PC-3 (cell line): ENCODE measurements at regions not wholly inside any gene's neighbourhood (a gene's known extent, or its start where the extent isn't known, plus 50 kb on each side); places are given as distances from the start of the nearest gene placed in this dataset.

ENCODE experiments used
- ATAC-seq: fragments of 200-7000 bp; cut with Tn5 transposase; 2 replicates; pipeline ENCODE4 v1.9.1; 2020; ENCODE audit warnings: mild to moderate bottlenecking, moderate library complexity
- BruUV-seq: library from RNA; stranded (reverse); fragments of 400-500 nt; replicated peaks from 2 replicates; lab custom pipeline; 2021; lab: Mats Ljungman, UMichigan
- CTCF ChIA-PET: fragments of 300-600 bp; sonication (Branson Sonifier 250); formaldehyde crosslinking; loops from one replicate; lab custom pipeline; 2022; ENCODE audit warnings: antibody characterized with exemption; lab: Charles Lee
- POLR2A ChIA-PET: fragments of 300-600 bp; sonication (Branson Sonifier 250); formaldehyde crosslinking; loops from one replicate; lab custom pipeline; 2022; ENCODE audit warnings: antibody characterized with exemption; ENCODE audit not compliant: unreplicated experiment; lab: Charles Lee
- DNase-seq: peaks from one replicate; pipeline ENCODE4 v3.0.0-alpha.2; 2015
- H2AFZ ChIP-seq: fragments of 300-600 bp; sonication (generic); 2 replicates; pipeline ENCODE4 v1.6.0; 2016; ENCODE audit warnings: antibody characterized with exemption, low read length
- H3F3A ChIP-seq: fragments of 300-600 bp; sonication (generic); one replicate; pipeline ENCODE4 v1.6.0; 2017; ENCODE audit warnings: antibody characterized with exemption, low read length, control low read depth, mild to moderate bottlenecking; ENCODE audit not compliant: unreplicated experiment
- H3K27ac ChIP-seq: fragments of 300-600 bp; sonication (generic); 2 replicates; pipeline ENCODE4 v1.5.1; 2016; ENCODE audit warnings: mild to moderate bottlenecking, low read length
- H3K27me3 ChIP-seq: fragments of 300-600 bp; sonication (generic); 2 replicates; pipeline ENCODE4 v1.6.1; 2016; ENCODE audit warnings: low read length, mixed read lengths
- H3K36me3 ChIP-seq: fragments of 300-600 bp; sonication (generic); 2 replicates; pipeline ENCODE4 v1.6.1; 2016; ENCODE audit warnings: low read depth, mixed run types, low read length, mixed read lengths
- H3K4me1 ChIP-seq: fragments of 300-600 bp; sonication (generic); 2 replicates; pipeline ENCODE4 v1.5.1; 2016; ENCODE audit warnings: low read length; ENCODE audit not compliant: insufficient read depth
- H3K4me2 ChIP-seq: fragments of 300-600 bp; sonication (generic); 2 replicates; pipeline ENCODE4 v1.6.0; 2016; ENCODE audit warnings: low read length
- H3K4me3 ChIP-seq: fragments of 300-600 bp; sonication (generic); 2 replicates; pipeline ENCODE4 v1.5.1; 2016; ENCODE audit warnings: mild to moderate bottlenecking, low read length, mixed read lengths
- H3K79me2 ChIP-seq: fragments of 300-600 bp; sonication (generic); 2 replicates; pipeline ENCODE4 v1.6.1; 2017; ENCODE audit warnings: low read length, mixed read lengths
- H3K9ac ChIP-seq: fragments of 300-600 bp; sonication (generic); 2 replicates; pipeline ENCODE4 v1.6.0; 2016; ENCODE audit warnings: mild to moderate bottlenecking, low read length
- H3K9me2 ChIP-seq: fragments of 300-600 bp; sonication (generic); replicated peaks from 2 replicates; pipeline ENCODE4 v1.6.1; 2016; ENCODE audit warnings: mixed run types, low read length, mixed read lengths
- H3K9me3 ChIP-seq: fragments of 300-600 bp; sonication (generic); 2 replicates; pipeline ENCODE4 v1.6.1; 2016; ENCODE audit warnings: low read length, mixed read lengths
- H4K20me1 ChIP-seq: fragments of 300-600 bp; sonication (generic); 2 replicates; pipeline ENCODE4 v1.6.1; 2016; ENCODE audit warnings: low read length, mixed read lengths
- CTCF ChIP-seq: fragments of 300-600 bp; sonication (generic); conservative IDR thresholded peaks from 2 replicates; pipeline ENCODE4 v1.5.1; 2017; ENCODE audit warnings: antibody characterized with exemption, low read depth, mild to moderate bottlenecking, low read length
- EZH2 ChIP-seq: fragments of 300-600 bp; sonication (generic); IDR thresholded peaks from one replicate; pipeline ENCODE4 v1.6.1; 2017; ENCODE audit warnings: antibody characterized with exemption, mild to moderate bottlenecking, low read length; ENCODE audit not compliant: unreplicated experiment
- EZH2phosphoT487 ChIP-seq: fragments of 300-600 bp; sonication (generic); IDR thresholded peaks from 2 replicates; pipeline ENCODE4 v1.6.1; 2018; ENCODE audit warnings: mild to moderate bottlenecking, antibody characterized with exemption, low read length, borderline replicate concordance
- intact Hi-C: fragments of 100-400 bp; cut with micrococcal nuclease; formaldehyde crosslinking; loops from 2 replicates; pipeline ENCODE4 v1.9.0; 2023

GRCh38 chr3:77919244-77919643 lies 879.3 kb downstream of the ROBO2 start:
- POLR2A ChIA-PET, result no interaction called here
- no peaks in the 10 kb centered on the region for H3F3A ChIP-seq
- no TSS peak for BruUV-seq
- no peak overlapping the region for H3K4me2 ChIP-seq
- H2AFZ ChIP-seq, result no peak overlapping the region
- H3K27ac ChIP-seq, result no peak overlapping the region
- CTCF ChIA-PET, result no interaction called here
- no peak overlapping the region for H3K9ac ChIP-seq
- H3K79me2 ChIP-seq, result no peaks in the 10 kb centered on the region
- intact Hi-C loops, result no loop called here
- H3K4me3 ChIP-seq, result no peak overlapping the region
- no peak for ATAC-seq
- no peaks in the 10 kb centered on the region for H3K9me3 ChIP-seq
- no peak for DNase-seq
- H3K36me3 ChIP-seq, result no peaks in the 10 kb centered on the region
- TF ChIP-seq EZH2 (no peak), CTCF (no peak), EZH2phosphoT487 (no peak)
- H3K9me2 ChIP-seq, result no peaks in the 10 kb centered on the region
- no peaks in the 10 kb centered on the region for H3K4me1 ChIP-seq
- H4K20me1 ChIP-seq, result no peaks in the 10 kb centered on the region
- H3K27me3 ChIP-seq, result no peaks in the 10 kb centered on the region

- peaks cover 5% of the 10 kb centered on the region for H3F3A ChIP-seq
- peaks cover 24% of the 10 kb centered on the region for H3K4me1 ChIP-seq
- H3K9me2 ChIP-seq, result no peaks in the 10 kb centered on the region
- no peak overlapping the region for H3K4me3 ChIP-seq
- H3K27ac ChIP-seq, result no peak overlapping the region
- no peaks in the 10 kb centered on the region for H3K9me3 ChIP-seq
- H3K36me3 ChIP-seq, result no peaks in the 10 kb centered on the region
- no peak for ATAC-seq
- H2AFZ ChIP-seq, result no peak overlapping the region
- no peak overlapping the region for H3K4me2 ChIP-seq
- intact Hi-C loops, result no loop called here
- DNase-seq, result no peak
- H3K9ac ChIP-seq, result no peak overlapping the region
- H3K27me3 ChIP-seq, result no peaks in the 10 kb centered on the region
- BruUV-seq, result no TSS peak
- no peaks in the 10 kb centered on the region for H3K79me2 ChIP-seq
- TF ChIP-seq EZH2phosphoT487, result no peak
- no peak for TF ChIP-seq EZH2
- no peak for TF ChIP-seq CTCF
- CTCF ChIA-PET, result interaction anchor here (0.6 kb wide), 1 partner anchor 533 kb away, joined by 6 read pairs; no protein-coding TSS in a partner anchor
- no peaks in the 10 kb centered on the region for H4K20me1 ChIP-seq
- POLR2A ChIA-PET, result no interaction called here
Measured at GRCh38 chr3:77931255-77932009, 891.5 kb downstream of the ROBO2 start.

GRCh38 chr3:77932926-77933325 lies 893.0 kb downstream of the ROBO2 start:
- Histone ChIP-seq H3K79me2 (no peaks in the 10 kb centered on the region), H3K4me3 (no peak overlapping the region), H3K4me2 (no peak overlapping the region), H3K27me3 (no peaks in the 10 kb centered on the region), H3K9me3 (no peaks in the 10 kb centered on the region), H2AFZ (no peak overlapping the region), H3K27ac (no peak overlapping the region), H4K20me1 (no peaks in the 10 kb centered on the region), H3K9ac (no peak overlapping the region), H3F3A (peaks cover 5% of the 10 kb centered on the region), H3K9me2 (no peaks in the 10 kb centered on the region), H3K36me3 (no peaks in the 10 kb centered on the region), H3K4me1 (peaks cover 24% of the 10 kb centered on the region)
- ATAC-seq (no peak), DNase-seq (no peak)
- no TSS peak for BruUV-seq
- intact Hi-C loops, result no loop called here
- ChIA-PET CTCF (no interaction called here), POLR2A (no interaction called here)
- TF ChIP-seq EZH2 (no peak), EZH2phosphoT487 (no peak), CTCF (no peak)
